C4-2B (cell line): ENCODE measurements at regions not wholly inside any gene's neighbourhood (a gene's known extent, or its start where the extent isn't known, plus 50 kb on each side); places are given as distances from the start of the nearest gene placed in this dataset.

Experiments used
- H3K27ac ChIP-seq: fragments of 450-650 bp; 2 replicates; pipeline ENCODE4 v1.5.1; 2017
- CTCF ChIP-seq: fragments of 450-650 bp; conservative IDR thresholded peaks from 2 replicates; pipeline ENCODE4 v1.5.1; 2017; ENCODE audit warnings: mild to moderate bottlenecking
- ZFX ChIP-seq: fragments of 450-650 bp; IDR thresholded peaks from 2 replicates; pipeline ENCODE4 v1.6.1; 2017

DNA sequence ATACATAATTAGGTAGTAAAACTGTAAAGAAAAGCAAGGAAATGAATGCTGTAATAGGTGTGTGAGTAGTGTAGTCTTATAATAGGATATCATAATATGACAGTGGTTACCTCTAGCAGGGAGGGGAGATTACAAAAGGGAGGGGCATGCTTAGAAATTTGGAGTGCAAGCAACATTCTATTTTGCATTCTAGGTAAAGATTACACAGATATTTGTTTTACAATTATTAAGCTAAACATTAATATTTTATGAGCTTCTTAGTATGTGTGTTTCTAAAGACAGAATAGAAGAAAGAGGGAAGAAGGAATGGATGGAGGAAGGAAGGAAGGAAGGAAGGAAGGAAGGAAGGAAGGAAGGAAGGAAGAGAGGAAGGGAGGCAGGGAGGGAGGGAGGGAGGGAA, 177.9 kb downstream of the PAX3 start:
- H3K27ac ChIP-seq, result no peak overlapping the region
- TF ChIP-seq ZFX (no peak), CTCF (no peak)

DNA sequence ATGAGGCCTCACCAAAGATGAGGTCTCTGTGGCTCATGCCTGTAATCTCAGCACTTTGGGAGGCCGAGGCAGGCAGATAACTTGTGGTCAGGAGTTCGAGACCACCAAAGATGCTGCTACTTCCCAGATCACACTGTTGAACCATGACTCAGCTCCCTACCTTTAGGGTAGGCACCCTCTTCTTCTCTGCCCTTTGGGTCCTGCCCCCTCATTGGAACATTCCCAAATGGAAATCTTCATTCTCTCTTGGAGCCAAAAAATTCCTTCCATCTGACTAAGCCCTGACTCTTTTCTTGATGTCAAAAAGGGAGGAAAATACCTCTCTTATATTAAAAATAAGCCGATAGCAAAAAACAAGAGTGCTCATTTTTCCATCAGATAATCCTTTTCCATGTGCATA, 183.5 kb downstream of the PAX3 start:
- TF ChIP-seq ZFX (no peak), CTCF (no peak)
- no peak overlapping the region for H3K27ac ChIP-seq

DNA sequence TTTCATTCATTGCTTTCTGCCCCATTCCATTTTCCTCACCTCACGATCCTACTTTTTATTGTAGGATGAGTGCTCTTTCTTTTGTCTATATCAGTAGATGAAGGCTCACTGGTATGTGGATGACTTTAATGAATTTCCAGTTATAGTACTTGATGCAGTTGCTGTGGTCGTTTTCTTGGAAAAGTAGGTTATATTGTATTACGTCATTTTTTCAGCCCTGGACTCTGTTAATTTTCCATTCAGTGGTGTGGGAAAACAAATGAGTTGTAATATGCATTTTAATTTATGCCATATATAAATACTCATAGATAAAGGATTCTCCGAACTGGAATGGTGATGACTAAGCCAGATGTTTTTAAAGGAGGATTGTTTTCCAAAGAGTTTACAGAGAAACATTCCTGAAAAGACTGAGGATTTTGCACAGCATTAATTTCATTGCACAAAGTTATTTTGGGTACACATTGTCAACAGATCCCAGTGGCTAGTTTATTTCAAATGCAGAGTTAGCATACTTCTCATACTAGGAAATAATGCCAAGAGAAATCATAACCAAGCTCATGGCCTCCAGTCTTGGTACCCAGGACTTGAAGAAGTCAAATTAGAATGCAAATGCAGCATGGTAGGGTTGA, 189.7 kb downstream of the PAX3 start:
- no peak for TF ChIP-seq ZFX
- no peak for TF ChIP-seq CTCF
- no peak overlapping the region for H3K27ac ChIP-seq

DNA sequence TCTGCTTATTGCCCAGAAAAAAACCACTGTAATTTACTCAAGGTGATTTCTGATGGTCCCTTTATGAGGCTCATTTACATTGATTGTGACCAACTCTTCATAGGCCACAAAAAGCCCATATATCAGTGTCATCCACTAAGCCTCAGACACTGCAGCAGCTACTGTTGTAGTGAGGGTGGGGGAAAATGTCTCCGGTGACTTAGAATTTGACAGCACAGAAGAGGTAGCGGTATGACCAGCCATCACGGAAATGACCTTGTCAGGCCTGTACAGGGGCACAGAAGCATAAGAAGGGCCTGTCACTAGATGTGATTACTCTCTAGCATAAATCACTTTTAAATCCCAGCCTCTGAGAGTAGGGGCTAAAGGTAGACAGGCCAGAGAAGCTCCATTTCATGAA, 190.3 kb downstream of the PAX3 start:
- no peak for TF ChIP-seq CTCF
- TF ChIP-seq ZFX, result no peak
- no peak overlapping the region for H3K27ac ChIP-seq

GRCh38 chr2:222105046-222105445, 193.8 kb downstream of the PAX3 start:
- TF ChIP-seq CTCF (no peak), ZFX (no peak)
- H3K27ac ChIP-seq, result no peak overlapping the region

DNA sequence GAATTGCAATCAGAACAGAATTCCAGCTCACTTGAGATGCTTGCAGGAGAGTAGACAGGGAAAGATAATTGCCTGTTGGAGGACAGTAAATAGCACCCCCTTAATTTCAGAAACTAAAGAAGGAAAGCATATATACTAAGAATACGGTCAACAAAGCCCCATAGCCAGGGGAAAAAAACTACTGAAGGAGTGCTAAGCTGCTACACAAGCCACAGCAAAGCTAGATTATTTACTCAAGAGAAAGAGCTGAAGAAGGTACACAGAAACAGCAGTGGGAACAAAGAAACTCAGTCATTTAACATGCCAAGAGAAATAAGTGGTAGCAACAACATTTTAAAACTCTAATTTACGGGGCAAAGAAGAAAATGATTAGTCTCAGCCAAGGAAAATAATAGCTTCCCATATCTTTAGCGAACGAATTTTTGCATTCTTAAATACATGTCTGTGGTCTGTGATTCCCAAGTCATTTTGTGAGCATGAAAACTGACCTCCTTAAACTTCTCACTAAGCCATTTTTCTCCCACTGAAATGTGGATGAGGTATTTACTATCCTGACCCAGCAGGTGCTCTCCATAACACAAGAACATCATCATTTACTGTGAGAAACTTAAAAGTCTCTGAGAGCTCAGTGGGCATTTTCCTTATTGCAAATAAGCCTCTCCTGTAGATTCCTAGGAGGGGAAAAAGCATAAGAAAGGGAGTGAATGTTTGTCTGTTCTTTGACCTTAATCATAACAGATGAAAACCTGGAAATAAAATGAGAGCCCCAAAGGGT, 196.0 kb downstream of the PAX3 start:
- no peak overlapping the region for H3K27ac ChIP-seq
- TF ChIP-seq CTCF, result no peak
- no peak for TF ChIP-seq ZFX
